ENCODE measurements at regions not wholly inside any gene's neighbourhood (a gene's known extent, or its start where the extent isn't known, plus 50 kb on each side); places are given as distances from the start of the nearest gene placed in this dataset.

- Histone ChIP-seq H3K27me3 (ENCODE audit: control insufficient read depth, insufficient read depth, low read length) (no peaks in the 10 kb centered on the region), H3K36me3 (ENCODE audit: control insufficient read depth, insufficient read depth, low read length) (no peaks in the 10 kb centered on the region), H3K9ac (ENCODE audit: insufficient read depth, low read length) (no peak overlapping the region), H2AFZ (ENCODE audit: low read length) (no peak overlapping the region), H3K4me1 (ENCODE audit: control insufficient read depth, extremely low read depth, insufficient read depth, low read length) (peaks cover 2% of the 10 kb centered on the region), H3K4me2 (ENCODE audit: extremely low read depth, insufficient read depth, low read length) (no peak overlapping the region), H3K4me3 (replicated peaks in 1 of 4; ENCODE audit: control extremely low read depth in 1 of 4, insufficient read depth in 1 of 4, low read depth in 3 of 4, low read length in 4 of 4) (no peak overlapping the region), H3K9me3 (ENCODE audit: control insufficient read depth, insufficient read depth, low read depth, low read length) (no peaks in the 10 kb centered on the region), H4K20me1 (ENCODE audit: control insufficient read depth, extremely low read depth, insufficient read depth, low read length) (no peaks in the 10 kb centered on the region), H3K79me2 (ENCODE audit: control insufficient read depth, insufficient read depth, low read length) (no peaks in the 10 kb centered on the region), H3K27ac (ENCODE audit: insufficient read depth, low read length) (no peak overlapping the region)
- TF ChIP-seq, protein P1, sequence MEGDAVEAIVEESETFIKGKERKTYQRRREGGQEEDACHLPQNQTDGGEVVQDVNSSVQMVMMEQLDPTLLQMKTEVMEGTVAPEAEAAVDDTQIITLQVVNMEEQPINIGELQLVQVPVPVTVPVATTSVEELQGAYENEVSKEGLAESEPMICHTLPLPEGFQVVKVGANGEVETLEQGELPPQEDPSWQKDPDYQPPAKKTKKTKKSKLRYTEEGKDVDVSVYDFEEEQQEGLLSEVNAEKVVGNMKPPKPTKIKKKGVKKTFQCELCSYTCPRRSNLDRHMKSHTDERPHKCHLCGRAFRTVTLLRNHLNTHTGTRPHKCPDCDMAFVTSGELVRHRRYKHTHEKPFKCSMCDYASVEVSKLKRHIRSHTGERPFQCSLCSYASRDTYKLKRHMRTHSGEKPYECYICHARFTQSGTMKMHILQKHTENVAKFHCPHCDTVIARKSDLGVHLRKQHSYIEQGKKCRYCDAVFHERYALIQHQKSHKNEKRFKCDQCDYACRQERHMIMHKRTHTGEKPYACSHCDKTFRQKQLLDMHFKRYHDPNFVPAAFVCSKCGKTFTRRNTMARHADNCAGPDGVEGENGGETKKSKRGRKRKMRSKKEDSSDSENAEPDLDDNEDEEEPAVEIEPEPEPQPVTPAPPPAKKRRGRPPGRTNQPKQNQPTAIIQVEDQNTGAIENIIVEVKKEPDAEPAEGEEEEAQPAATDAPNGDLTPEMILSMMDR (conservative IDR thresholded peaks at IDR 0.05 in 1 of 2, IDR thresholded peaks at IDR 0.05 in 1 of 2; ENCODE audit: low read depth in 1 of 2, low read length in 2 of 2): no peak
- TF ChIP-seq EZH2 (IDR thresholded peaks at IDR 0.05; ENCODE audit: low read length, missing control alignments): no peak
- DNase-seq (ENCODE audit: low read depth in 2 of 2): no peak
These were observed 130.5 kb upstream of the MB21D2 start for GRCh38 chr3:193048127-193048526.

- H3K9ac ChIP-seq (ENCODE audit: insufficient read depth, low read length): no peak overlapping the region
- no peaks in the 10 kb centered on the region for H3K36me3 ChIP-seq (ENCODE audit: control insufficient read depth, insufficient read depth, low read length)
- H3K79me2 ChIP-seq (ENCODE audit: control insufficient read depth, insufficient read depth, low read length): no peaks in the 10 kb centered on the region
- no peak for DNase-seq (ENCODE audit: low read depth in 2 of 2)
- H4K20me1 ChIP-seq (ENCODE audit: control insufficient read depth, extremely low read depth, insufficient read depth, low read length): no peaks in the 10 kb centered on the region
- H3K27me3 ChIP-seq (ENCODE audit: control insufficient read depth, insufficient read depth, low read length): no peaks in the 10 kb centered on the region
- H3K27ac ChIP-seq (ENCODE audit: insufficient read depth, low read length): no peak overlapping the region
- H3K9me3 ChIP-seq (ENCODE audit: control insufficient read depth, insufficient read depth, low read depth, low read length): no peaks in the 10 kb centered on the region
- no peak overlapping the region for H3K4me3 ChIP-seq (replicated peaks in 1 of 4; ENCODE audit: control extremely low read depth in 1 of 4, insufficient read depth in 1 of 4, low read depth in 3 of 4, low read length in 4 of 4)
- no peak overlapping the region for H3K4me2 ChIP-seq (ENCODE audit: extremely low read depth, insufficient read depth, low read length)
- H3K4me1 ChIP-seq (ENCODE audit: control insufficient read depth, extremely low read depth, insufficient read depth, low read length): peaks cover 2% of the 10 kb centered on the region
- H2AFZ ChIP-seq (ENCODE audit: low read length): no peak overlapping the region
- TF ChIP-seq, protein P1 (conservative IDR thresholded peaks at IDR 0.05 in 1 of 2, IDR thresholded peaks at IDR 0.05 in 1 of 2; ENCODE audit: low read depth in 1 of 2, low read length in 2 of 2): no peak
- TF ChIP-seq EZH2 (IDR thresholded peaks at IDR 0.05; ENCODE audit: low read length, missing control alignments): no peak
These were observed 132.3 kb upstream of the MB21D2 start for GRCh38 chr3:193049935-193050334.

GRCh38 chr3:193051314-193051713, 133.7 kb upstream of the MB21D2 start:
- no peak for DNase-seq (ENCODE audit: low read depth in 2 of 2)
- no peak overlapping the region for H3K4me3 ChIP-seq (replicated peaks in 1 of 4; ENCODE audit: control extremely low read depth in 1 of 4, insufficient read depth in 1 of 4, low read depth in 3 of 4, low read length in 4 of 4)
- no peaks in the 10 kb centered on the region for H3K36me3 ChIP-seq (ENCODE audit: control insufficient read depth, insufficient read depth, low read length)
- H3K9me3 ChIP-seq (ENCODE audit: control insufficient read depth, insufficient read depth, low read depth, low read length): no peaks in the 10 kb centered on the region
- H3K27me3 ChIP-seq (ENCODE audit: control insufficient read depth, insufficient read depth, low read length): no peaks in the 10 kb centered on the region
- H3K79me2 ChIP-seq (ENCODE audit: control insufficient read depth, insufficient read depth, low read length): no peaks in the 10 kb centered on the region
- H3K4me2 ChIP-seq (ENCODE audit: extremely low read depth, insufficient read depth, low read length): no peak overlapping the region
- H3K4me1 ChIP-seq (ENCODE audit: control insufficient read depth, extremely low read depth, insufficient read depth, low read length): peaks cover 2% of the 10 kb centered on the region
- no peak overlapping the region for H2AFZ ChIP-seq (ENCODE audit: low read length)
- H3K27ac ChIP-seq (ENCODE audit: insufficient read depth, low read length): no peak overlapping the region
- no peak for TF ChIP-seq EZH2 (IDR thresholded peaks at IDR 0.05; ENCODE audit: low read length, missing control alignments)
- TF ChIP-seq, protein P1 (conservative IDR thresholded peaks at IDR 0.05 in 1 of 2, IDR thresholded peaks at IDR 0.05 in 1 of 2; ENCODE audit: low read depth in 1 of 2, low read length in 2 of 2): no peak
- H4K20me1 ChIP-seq (ENCODE audit: control insufficient read depth, extremely low read depth, insufficient read depth, low read length): no peaks in the 10 kb centered on the region
- H3K9ac ChIP-seq (ENCODE audit: insufficient read depth, low read length): no peak overlapping the region

Data from fibroblast of lung (primary cell).